HEK293 (cell line): ENCODE measurements at regions not wholly inside any gene's neighbourhood (a gene's known extent, or its start where the extent isn't known, plus 50 kb on each side); places are given as distances from the start of the nearest gene placed in this dataset.

Source experiments
- CTCF ChIA-PET: fragments of 350-600 bp; formaldehyde crosslinking; extraction: SDS; loops from one replicate; lab custom pipeline; 2021; ENCODE audit warnings: antibody characterized with exemption; lab: Yijun Ruan, JAX
- POLR2A ChIA-PET: fragments of 300-600 bp; formaldehyde crosslinking; extraction: SDS; loops from one replicate; lab custom pipeline; 2020; ENCODE audit warnings: antibody characterized with exemption, inconsistent platforms; lab: Yijun Ruan, JAX
- H3K27ac ChIP-seq: fragments of 200-500 bp; sonication (Bioruptor generic); 2 replicates; pipeline ENCODE4 v1.5.1; 2014; ENCODE audit warnings: low read depth, low read length, control low read depth, inconsistent platforms; ENCODE audit errors: extremely low read depth
- H3K36me3 ChIP-seq, 2 experiments: fragments of 200-500 bp in 1 of 2; sonication (Bioruptor generic) in 1 of 2; 1 replicate in 1 of 2; 2 replicates in 1 of 2; pipeline ENCODE4 v1.5.1; 2014 to 2017; ENCODE audit warnings: inconsistent platforms in 2 of 2, low read length in 2 of 2; ENCODE audit not compliant: control insufficient read depth in 2 of 2, insufficient read depth in 1 of 2
- H3K4me1 ChIP-seq: fragments of 200-500 bp; sonication (Bioruptor generic); 2 replicates; pipeline ENCODE4 v1.5.1; 2014; ENCODE audit warnings: mild to moderate bottlenecking, low read length, inconsistent platforms; ENCODE audit not compliant: control insufficient read depth, insufficient read depth
- H3K4me3 ChIP-seq: 2 replicates; pipeline ENCODE4 v1.5.1; 2011; ENCODE audit warnings: low read depth, mild to moderate bottlenecking, control low read depth, low read length, moderate library complexity
- H3K9me3 ChIP-seq: fragments of 200-500 bp; sonication (Bioruptor generic); 2 replicates; pipeline ENCODE4 v1.5.1; 2014; ENCODE audit warnings: low read depth, low read length, inconsistent platforms; ENCODE audit not compliant: control insufficient read depth, insufficient read depth
- BCL11A ChIP-seq: fragments of 450-650 bp; formaldehyde crosslinking; IDR thresholded peaks from 2 replicates; pipeline ENCODE4 v1.5.1; 2016; ENCODE audit warnings: low read depth, missing biosample characterization, missing genetic modification characterization
- HOXA7 ChIP-seq: sonication (generic); formaldehyde crosslinking; IDR thresholded peaks from 2 replicates; pipeline ENCODE4 v1.8.1; 2022; ENCODE audit warnings: missing genetic modification reagents, borderline replicate concordance
- MZF1 ChIP-seq: fragments of 450-650 bp; formaldehyde crosslinking; IDR thresholded peaks from 2 replicates; pipeline ENCODE4 v1.5.1; 2017; ENCODE audit warnings: missing biosample characterization, missing genetic modification characterization, borderline replicate concordance
- OVOL3 ChIP-seq: fragments of 450-650 bp; formaldehyde crosslinking; IDR thresholded peaks from 2 replicates; pipeline ENCODE4 v1.5.1; 2016; ENCODE audit warnings: missing biosample characterization, missing genetic modification characterization
- SCRT1 ChIP-seq: fragments of 450-650 bp; formaldehyde crosslinking; IDR thresholded peaks from 2 replicates; pipeline ENCODE4 v1.5.1; 2016; ENCODE audit warnings: missing biosample characterization, missing genetic modification characterization, borderline replicate concordance
- SCRT2 ChIP-seq: fragments of 450-650 bp; formaldehyde crosslinking; IDR thresholded peaks from 2 replicates; pipeline ENCODE4 v1.5.1; 2016; ENCODE audit warnings: missing biosample characterization, missing genetic modification characterization
- SETDB1 ChIP-seq: IDR thresholded peaks from one replicate; pipeline ENCODE4 v1.6.1; 2017; ENCODE audit warnings: mild to moderate bottlenecking, low read length, moderate library complexity, mixed read lengths; ENCODE audit not compliant: insufficient read length
- SP2 ChIP-seq: fragments of 450-650 bp; formaldehyde crosslinking; IDR thresholded peaks from 2 replicates; pipeline ENCODE4 v1.5.1; 2016; ENCODE audit warnings: missing biosample characterization, missing genetic modification characterization
- ZBTB1 ChIP-seq: fragments of 450-650 bp; formaldehyde crosslinking; IDR thresholded peaks from 2 replicates; pipeline ENCODE4 v1.5.1; 2016; ENCODE audit warnings: missing biosample characterization, missing genetic modification characterization
- ZNF114 ChIP-seq: fragments of 450-650 bp; formaldehyde crosslinking; IDR thresholded peaks from 2 replicates; pipeline ENCODE4 v1.5.0; 2017; ENCODE audit warnings: missing biosample characterization, missing genetic modification characterization
- ZNF169 ChIP-seq: fragments of 450-650 bp; formaldehyde crosslinking; IDR thresholded peaks from 2 replicates; pipeline ENCODE4 v1.5.1; 2016; ENCODE audit warnings: missing biosample characterization, missing genetic modification characterization
- ZNF175 ChIP-seq: fragments of 450-650 bp; formaldehyde crosslinking; IDR thresholded peaks from 2 replicates; pipeline ENCODE4 v1.5.1; 2016; ENCODE audit warnings: missing biosample characterization, missing genetic modification characterization
- ZNF211 ChIP-seq: fragments of 450-650 bp; formaldehyde crosslinking; IDR thresholded peaks from 2 replicates; pipeline ENCODE4 v1.5.1; 2016; ENCODE audit warnings: low read depth, missing biosample characterization, missing genetic modification characterization
- ZNF391 ChIP-seq: fragments of 450-650 bp; formaldehyde crosslinking; IDR thresholded peaks from 2 replicates; pipeline ENCODE4 v1.5.1; 2016; ENCODE audit warnings: low read depth, missing biosample characterization, missing genetic modification characterization, borderline replicate concordance
- ZNF513 ChIP-seq: fragments of 450-650 bp; IDR thresholded peaks from 2 replicates; pipeline ENCODE4 v1.5.1; 2018; ENCODE audit warnings: missing biosample characterization, missing genetic modification characterization
- ZNF529 ChIP-seq: fragments of 450-650 bp; formaldehyde crosslinking; IDR thresholded peaks from 2 replicates; pipeline ENCODE4 v1.5.1; 2017; ENCODE audit warnings: missing genetic modification characterization, missing biosample characterization; ENCODE audit not compliant: insufficient replicate concordance
- ZNF555 ChIP-seq: fragments of 450-650 bp; formaldehyde crosslinking; conservative IDR thresholded peaks from 2 replicates; pipeline ENCODE4 v1.5.1; 2017; ENCODE audit warnings: missing biosample characterization, mild to moderate bottlenecking, missing genetic modification characterization, inconsistent platforms
- ZNF558 ChIP-seq: fragments of 450-650 bp; formaldehyde crosslinking; IDR thresholded peaks from 2 replicates; pipeline ENCODE4 v1.5.1; 2016; ENCODE audit warnings: missing biosample characterization, missing genetic modification characterization
- ZNF585B ChIP-seq: fragments of 450-650 bp; formaldehyde crosslinking; IDR thresholded peaks from 2 replicates; pipeline ENCODE4 v1.5.1; 2016; ENCODE audit warnings: missing biosample characterization, missing genetic modification characterization
- ZNF792 ChIP-seq: fragments of 450-650 bp; formaldehyde crosslinking; IDR thresholded peaks from 2 replicates; pipeline ENCODE4 v1.5.1; 2016; ENCODE audit warnings: missing biosample characterization, missing genetic modification characterization
- TF ChIP-seq, protein P1 (sequence below): fragments of 450-650 bp; formaldehyde crosslinking; IDR thresholded peaks from 2 replicates; pipeline ENCODE4 v1.5.1; 2016; ENCODE audit warnings: missing biosample characterization, missing genetic modification characterization
- TF ChIP-seq, protein P2 (sequence below): fragments of 450-650 bp; formaldehyde crosslinking; IDR thresholded peaks from 2 replicates; pipeline ENCODE4 v1.5.1; 2016; ENCODE audit warnings: missing biosample characterization, missing genetic modification characterization

- TF ChIP-seq ZNF529 (no peak), ZNF169 (no peak), ZNF585B (tag by site-specific recombination) (no peak), OVOL3 (no peak)
Measured at GRCh38 chr6:33888664-33889200, 84.9 kb upstream of the MLN start (continued).

GRCh38 chr6:33888183-33888582, 84.4 kb upstream of the MLN start:
- TF ChIP-seq SCRT1 (tag by site-specific recombination), result no peak
- no peak for TF ChIP-seq ZNF114 (tag by site-specific recombination)
- TF ChIP-seq BCL11A, result no peak
- TF ChIP-seq, protein P1, sequence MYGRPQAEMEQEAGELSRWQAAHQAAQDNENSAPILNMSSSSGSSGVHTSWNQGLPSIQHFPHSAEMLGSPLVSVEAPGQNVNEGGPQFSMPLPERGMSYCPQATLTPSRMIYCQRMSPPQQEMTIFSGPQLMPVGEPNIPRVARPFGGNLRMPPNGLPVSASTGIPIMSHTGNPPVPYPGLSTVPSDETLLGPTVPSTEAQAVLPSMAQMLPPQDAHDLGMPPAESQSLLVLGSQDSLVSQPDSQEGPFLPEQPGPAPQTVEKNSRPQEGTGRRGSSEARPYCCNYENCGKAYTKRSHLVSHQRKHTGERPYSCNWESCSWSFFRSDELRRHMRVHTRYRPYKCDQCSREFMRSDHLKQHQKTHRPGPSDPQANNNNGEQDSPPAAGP, result no peak
- TF ChIP-seq MZF1 (tag by site-specific recombination), result no peak
- TF ChIP-seq HOXA7 (CRISPR knock-in tag), result no peak
- TF ChIP-seq ZBTB1, result no peak
- TF ChIP-seq ZNF585B (tag by site-specific recombination), result no peak
- no peak for TF ChIP-seq SETDB1
- TF ChIP-seq SP2 (tag by site-specific recombination), result no peak
- TF ChIP-seq ZNF211 (tag by site-specific recombination), result no peak
- TF ChIP-seq ZNF175 (tag by site-specific recombination), result no peak
- TF ChIP-seq SCRT2, result no peak
- no peak for TF ChIP-seq ZNF558 (tag by site-specific recombination)
- TF ChIP-seq, protein P2, sequence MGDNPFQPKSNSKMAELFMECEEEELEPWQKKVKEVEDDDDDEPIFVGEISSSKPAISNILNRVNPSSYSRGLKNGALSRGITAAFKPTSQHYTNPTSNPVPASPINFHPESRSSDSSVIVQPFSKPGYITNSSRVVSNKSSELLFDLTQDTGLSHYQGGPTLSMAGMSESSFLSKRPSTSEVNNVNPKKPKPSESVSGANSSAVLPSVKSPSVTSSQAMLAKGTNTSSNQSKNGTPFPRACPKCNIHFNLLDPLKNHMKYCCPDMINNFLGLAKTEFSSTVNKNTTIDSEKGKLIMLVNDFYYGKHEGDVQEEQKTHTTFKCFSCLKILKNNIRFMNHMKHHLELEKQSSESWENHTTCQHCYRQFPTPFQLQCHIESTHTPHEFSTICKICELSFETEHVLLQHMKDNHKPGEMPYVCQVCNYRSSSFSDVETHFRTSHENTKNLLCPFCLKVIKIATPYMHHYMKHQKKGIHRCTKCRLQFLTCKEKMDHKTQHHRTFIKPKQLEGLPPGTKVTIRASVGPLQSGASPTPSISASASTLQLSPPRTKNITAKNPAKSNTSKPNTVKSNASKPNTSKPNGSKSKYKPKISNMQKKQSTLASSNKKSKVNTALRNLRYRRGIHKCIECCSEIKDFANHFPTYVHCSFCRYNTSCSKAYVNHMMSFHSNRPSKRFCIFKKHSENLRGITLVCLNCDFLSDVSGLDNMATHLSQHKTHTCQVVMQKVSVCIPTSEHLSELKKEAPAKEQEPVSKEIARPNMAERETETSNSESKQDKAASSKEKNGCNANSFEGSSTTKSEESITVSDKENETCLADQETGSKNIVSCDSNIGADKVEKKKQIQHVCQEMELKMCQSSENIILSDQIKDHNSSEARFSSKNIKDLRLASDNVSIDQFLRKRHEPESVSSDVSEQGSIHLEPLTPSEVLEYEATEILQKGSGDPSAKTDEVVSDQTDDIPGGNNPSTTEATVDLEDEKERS, result no peak
- no peak for TF ChIP-seq ZNF555 (tag by site-specific recombination)
- no peak for TF ChIP-seq ZNF391
- no peak for TF ChIP-seq ZNF792 (tag by site-specific recombination)
- no peak for TF ChIP-seq ZNF513 (tag by site-specific recombination)
- Histone ChIP-seq H3K4me1 (no peaks in the 10 kb centered on the region), H3K4me3 (no peak overlapping the region), H3K36me3 (no peaks in the 10 kb centered on the region), H3K27ac (no peak overlapping the region), H3K9me3 (no peaks in the 10 kb centered on the region)
- ChIA-PET POLR2A (no interaction called here), CTCF (interaction anchor here (0.9 to 1.1 kb wide), 2 partner anchors 15 to 38 kb away, joined by 3 read pairs; no protein-coding TSS in a partner anchor)
